ENCODE measurements at regions not wholly inside any gene's neighbourhood (a gene's known extent, or its start where the extent isn't known, plus 50 kb on each side); places are given as distances from the start of the nearest gene placed in this dataset.

GRCh38 chr6:159525445-159526025, 167.5 kb downstream of the SOD2 start:
- no peak for TF ChIP-seq POLR2A (IDR thresholded peaks at IDR 0.05)
- no peak for TF ChIP-seq CTCF (IDR thresholded peaks at IDR 0.05)

Measured in transverse colon (tissue), 3 donors.